ENCODE measurements at regions not wholly inside any gene's neighbourhood (a gene's known extent, or its start where the extent isn't known, plus 50 kb on each side); places are given as distances from the start of the nearest gene placed in this dataset.

- Histone ChIP-seq H3K27ac (no peak overlapping the region), H3K36me3 (no peaks in the 10 kb centered on the region), H3K79me2 (ENCODE audit: low read depth) (no peaks in the 10 kb centered on the region), H3K4me1 (no peaks in the 10 kb centered on the region), H3K9me3 (ENCODE audit: low read depth) (no peaks in the 10 kb centered on the region), H3F3A (ENCODE audit: low read depth) (no peaks in the 10 kb centered on the region), H3K9ac (no peak overlapping the region), H3K4me2 (no peak overlapping the region), H3K4me3 (no peak overlapping the region), H4K20me1 (ENCODE audit: low read depth) (no peaks in the 10 kb centered on the region), H3K27me3 (no peaks in the 10 kb centered on the region), H2AFZ (replicated peaks) (no peak overlapping the region)
- TF ChIP-seq, protein P1, sequence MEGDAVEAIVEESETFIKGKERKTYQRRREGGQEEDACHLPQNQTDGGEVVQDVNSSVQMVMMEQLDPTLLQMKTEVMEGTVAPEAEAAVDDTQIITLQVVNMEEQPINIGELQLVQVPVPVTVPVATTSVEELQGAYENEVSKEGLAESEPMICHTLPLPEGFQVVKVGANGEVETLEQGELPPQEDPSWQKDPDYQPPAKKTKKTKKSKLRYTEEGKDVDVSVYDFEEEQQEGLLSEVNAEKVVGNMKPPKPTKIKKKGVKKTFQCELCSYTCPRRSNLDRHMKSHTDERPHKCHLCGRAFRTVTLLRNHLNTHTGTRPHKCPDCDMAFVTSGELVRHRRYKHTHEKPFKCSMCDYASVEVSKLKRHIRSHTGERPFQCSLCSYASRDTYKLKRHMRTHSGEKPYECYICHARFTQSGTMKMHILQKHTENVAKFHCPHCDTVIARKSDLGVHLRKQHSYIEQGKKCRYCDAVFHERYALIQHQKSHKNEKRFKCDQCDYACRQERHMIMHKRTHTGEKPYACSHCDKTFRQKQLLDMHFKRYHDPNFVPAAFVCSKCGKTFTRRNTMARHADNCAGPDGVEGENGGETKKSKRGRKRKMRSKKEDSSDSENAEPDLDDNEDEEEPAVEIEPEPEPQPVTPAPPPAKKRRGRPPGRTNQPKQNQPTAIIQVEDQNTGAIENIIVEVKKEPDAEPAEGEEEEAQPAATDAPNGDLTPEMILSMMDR (IDR thresholded peaks at IDR 0.05): no peak
- peaks cover 23% of the 10 kb centered on the region for H3K9me3 Mint-ChIP-seq
- no peak overlapping the region for H3K27ac Mint-ChIP-seq
- DNase-seq (ENCODE audit: low spot score): no peak
- H3K27me3 Mint-ChIP-seq (ENCODE audit: insufficient read depth, low read depth): no peaks in the 10 kb centered on the region
- H3K4me3 Mint-ChIP-seq: no peak overlapping the region
- no peaks in the 10 kb centered on the region for H3K4me1 Mint-ChIP-seq
- peaks cover 5% of the 10 kb centered on the region for H3K36me3 Mint-ChIP-seq
These were observed 458.4 kb downstream of the TBC1D4 start for GRCh38 chr13:75023609-75024008.

GRCh38 chr13:75021151-75021550 is 460.8 kb downstream of the TBC1D4 start:
- no peak overlapping the region for H2AFZ ChIP-seq (replicated peaks)
- no peaks in the 10 kb centered on the region for H3K27me3 Mint-ChIP-seq (ENCODE audit: insufficient read depth, low read depth)

DNA sequence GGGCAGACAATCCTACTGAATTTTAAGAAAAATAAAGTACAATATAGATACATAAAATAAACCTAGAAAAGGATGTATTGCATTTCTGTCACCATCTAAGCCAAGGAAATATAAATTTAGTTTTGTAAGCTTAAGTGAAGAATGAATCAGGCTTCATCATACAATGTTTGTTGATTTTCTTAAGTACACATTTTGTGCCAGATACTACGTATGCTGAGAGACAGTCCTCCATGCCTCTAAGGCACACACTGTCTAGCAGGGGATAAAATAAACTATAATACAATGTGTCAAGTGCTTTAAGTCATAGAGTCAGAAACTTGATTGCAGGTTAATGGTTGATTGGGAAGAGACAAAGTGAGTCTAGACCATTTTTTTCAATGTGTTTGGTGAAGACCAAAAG is 465.7 kb downstream of the TBC1D4 start:
- DNase-seq (ENCODE audit: low spot score): no peak
- no peaks in the 10 kb centered on the region for H3K79me2 ChIP-seq (ENCODE audit: low read depth)
- H2AFZ ChIP-seq (replicated peaks): no peak overlapping the region
- no peak overlapping the region for H3K4me2 ChIP-seq
- H3K4me3 ChIP-seq: no peak overlapping the region
- no peaks in the 10 kb centered on the region for H3K27me3 ChIP-seq
- H3K27ac Mint-ChIP-seq: no peak overlapping the region
- peaks cover 13% of the 10 kb centered on the region for H3K9me3 Mint-ChIP-seq
- no peaks in the 10 kb centered on the region for H3F3A ChIP-seq (ENCODE audit: low read depth)
- no peak for TF ChIP-seq EZH2 (IDR thresholded peaks at IDR 0.05)
- TF ChIP-seq, protein P1 (IDR thresholded peaks at IDR 0.05): no peak
- H3K4me1 Mint-ChIP-seq: no peaks in the 10 kb centered on the region
- H4K20me1 ChIP-seq (ENCODE audit: low read depth): no peaks in the 10 kb centered on the region
- H3K36me3 ChIP-seq: no peaks in the 10 kb centered on the region
- H3K27me3 Mint-ChIP-seq (ENCODE audit: insufficient read depth, low read depth): no peaks in the 10 kb centered on the region
- H3K4me3 Mint-ChIP-seq: no peak overlapping the region
- H3K9me3 ChIP-seq (ENCODE audit: low read depth): no peaks in the 10 kb centered on the region
- no peaks in the 10 kb centered on the region for H3K36me3 Mint-ChIP-seq
- no peak overlapping the region for H3K27ac ChIP-seq
- no peaks in the 10 kb centered on the region for H3K4me1 ChIP-seq
- no peak overlapping the region for H3K9ac ChIP-seq

More at GRCh38 chr13:75021151-75021550, 460.8 kb downstream of the TBC1D4 start:
- H3K9me3 ChIP-seq (ENCODE audit: low read depth): no peaks in the 10 kb centered on the region
- H3K27me3 ChIP-seq: no peaks in the 10 kb centered on the region
- no peaks in the 10 kb centered on the region for H3F3A ChIP-seq (ENCODE audit: low read depth)
- H3K9ac ChIP-seq: no peak overlapping the region
- TF ChIP-seq, protein P1 (IDR thresholded peaks at IDR 0.05): no peak
- TF ChIP-seq EZH2phosphoT487 (IDR thresholded peaks at IDR 0.05) (no peak), EZH2 (IDR thresholded peaks at IDR 0.05) (no peak)
- H3K4me2 ChIP-seq: no peak overlapping the region
- H3K4me1 ChIP-seq: no peaks in the 10 kb centered on the region
- no peak overlapping the region for H3K27ac Mint-ChIP-seq
- H3K36me3 ChIP-seq: no peaks in the 10 kb centered on the region
- peaks cover 13% of the 10 kb centered on the region for H3K9me3 Mint-ChIP-seq
- no peak overlapping the region for H3K4me3 ChIP-seq
- no peak overlapping the region for H3K27ac ChIP-seq
- H3K4me3 Mint-ChIP-seq: no peak overlapping the region
- no peak for DNase-seq (ENCODE audit: low spot score)
- no peaks in the 10 kb centered on the region for H3K79me2 ChIP-seq (ENCODE audit: low read depth)
- H3K36me3 Mint-ChIP-seq: no peaks in the 10 kb centered on the region
- H3K4me1 Mint-ChIP-seq: no peaks in the 10 kb centered on the region
- no peaks in the 10 kb centered on the region for H4K20me1 ChIP-seq (ENCODE audit: low read depth)

- Mint-ChIP-seq H3K36me3 (no peaks in the 10 kb centered on the region), H3K4me3 (no peak overlapping the region), H3K9me3 (peaks cover 11% of the 10 kb centered on the region), H3K27me3 (ENCODE audit: insufficient read depth, low read depth) (no peaks in the 10 kb centered on the region), H3K27ac (no peak overlapping the region), H3K4me1 (no peaks in the 10 kb centered on the region)
- no peak for DNase-seq (ENCODE audit: low spot score)
- H3K79me2 ChIP-seq (ENCODE audit: low read depth): no peaks in the 10 kb centered on the region
- no peaks in the 10 kb centered on the region for H3K9me3 ChIP-seq (ENCODE audit: low read depth)
- no peaks in the 10 kb centered on the region for H3K4me1 ChIP-seq
- H3K4me3 ChIP-seq: no peak overlapping the region
- TF ChIP-seq, protein P1 (IDR thresholded peaks at IDR 0.05): no peak
- TF ChIP-seq EZH2 (IDR thresholded peaks at IDR 0.05): no peak
- no peak for TF ChIP-seq EZH2phosphoT487 (IDR thresholded peaks at IDR 0.05)
- H2AFZ ChIP-seq (replicated peaks): no peak overlapping the region
- no peak overlapping the region for H3K9ac ChIP-seq
- no peak overlapping the region for H3K4me2 ChIP-seq
- H3F3A ChIP-seq (ENCODE audit: low read depth): no peaks in the 10 kb centered on the region
- no peak overlapping the region for H3K27ac ChIP-seq
- H3K36me3 ChIP-seq: no peaks in the 10 kb centered on the region
- H3K27me3 ChIP-seq: no peaks in the 10 kb centered on the region
- H4K20me1 ChIP-seq (ENCODE audit: low read depth): no peaks in the 10 kb centered on the region
These were observed 468.2 kb downstream of the TBC1D4 start for GRCh38 chr13:75013818-75014217.

Measured in neural progenitor cell (in vitro differentiated cells).